Memory B cell (primary cell): ENCODE measurements at regions not wholly inside any gene's neighbourhood (a gene's known extent, or its start where the extent isn't known, plus 50 kb on each side); places are given as distances from the start of the nearest gene placed in this dataset.

Experiments used
- ATAC-seq: fragments of 150-1000 bp; cut with Tn5 transposase; 2 replicates; pipeline ENCODE4 v1.10.0; 2021; ENCODE audit warnings: low read depth, mild to moderate bottlenecking, moderate library complexity
- DNase-seq, 2 donors: peaks; one replicate each; pipeline ENCODE4 v3.0.0; 2022; ENCODE audit warnings: low spot score in 2 of 2
- H3K27ac Mint-ChIP-seq: one replicate; pipeline ENCODE4 v1.8.0; 2022; ENCODE audit warnings: mild to moderate bottlenecking, moderate library complexity, mixed read lengths
- H3K27me3 Mint-ChIP-seq: one replicate; pipeline ENCODE4 v1.8.0; 2022; ENCODE audit warnings: mixed read lengths
- H3K36me3 Mint-ChIP-seq: one replicate; pipeline ENCODE4 v1.8.0; 2022; ENCODE audit warnings: mild to moderate bottlenecking, mixed read lengths
- H3K4me1 Mint-ChIP-seq: one replicate; pipeline ENCODE4 v1.8.0; 2022; ENCODE audit warnings: mixed read lengths
- H3K4me3 Mint-ChIP-seq: one replicate; pipeline ENCODE4 v1.8.0; 2022; ENCODE audit warnings: mild to moderate bottlenecking, moderate library complexity, mixed read lengths
- H3K9me3 Mint-ChIP-seq: one replicate; pipeline ENCODE4 v1.8.0; 2022; ENCODE audit warnings: mixed read lengths

GRCh38 chr9:116087751-116088194 is 65.8 kb upstream of the PAPPA start:
- H3K4me1 Mint-ChIP-seq = no peaks in the 10 kb centered on the region
- no peaks in the 10 kb centered on the region for H3K36me3 Mint-ChIP-seq
- no peak for DNase-seq
- no peak overlapping the region for H3K27ac Mint-ChIP-seq
- H3K4me3 Mint-ChIP-seq = no peak overlapping the region
- no peak for ATAC-seq
- peaks cover 7% of the 10 kb centered on the region for H3K9me3 Mint-ChIP-seq
- H3K27me3 Mint-ChIP-seq = no peaks in the 10 kb centered on the region

- Mint-ChIP-seq H3K4me3 (no peak overlapping the region), H3K36me3 (no peaks in the 10 kb centered on the region), H3K27ac (no peak overlapping the region), H3K27me3 (no peaks in the 10 kb centered on the region), H3K4me1 (no peaks in the 10 kb centered on the region), H3K9me3 (peaks cover 7% of the 10 kb centered on the region)
- DNase-seq = no peak
- no peak for ATAC-seq
Observed at GRCh38 chr9:116088396-116088795, 65.2 kb upstream of the PAPPA start.

- H3K9me3 Mint-ChIP-seq = peaks cover 7% of the 10 kb centered on the region
- ATAC-seq (no peak), DNase-seq (no peak)
- H3K4me1 Mint-ChIP-seq = no peaks in the 10 kb centered on the region
- no peak overlapping the region for H3K27ac Mint-ChIP-seq
- no peak overlapping the region for H3K4me3 Mint-ChIP-seq
- no peaks in the 10 kb centered on the region for H3K27me3 Mint-ChIP-seq
- no peaks in the 10 kb centered on the region for H3K36me3 Mint-ChIP-seq
Observed at GRCh38 chr9:116090030-116090770, 63.4 kb upstream of the PAPPA start.

- H3K4me3 Mint-ChIP-seq = no peak overlapping the region
- H3K27me3 Mint-ChIP-seq = no peaks in the 10 kb centered on the region
- no peak overlapping the region for H3K27ac Mint-ChIP-seq
- H3K36me3 Mint-ChIP-seq = no peaks in the 10 kb centered on the region
- DNase-seq (no peak), ATAC-seq (no peak)
- H3K9me3 Mint-ChIP-seq = peaks cover 9% of the 10 kb centered on the region
- H3K4me1 Mint-ChIP-seq = no peaks in the 10 kb centered on the region
Observed at GRCh38 chr9:116094846-116095245, 58.7 kb upstream of the PAPPA start.

- no peak overlapping the region for H3K27ac Mint-ChIP-seq
- H3K4me1 Mint-ChIP-seq = no peaks in the 10 kb centered on the region
- H3K9me3 Mint-ChIP-seq = peaks cover 8% of the 10 kb centered on the region
- no peaks in the 10 kb centered on the region for H3K27me3 Mint-ChIP-seq
- ATAC-seq (no peak), DNase-seq (no peak)
- H3K4me3 Mint-ChIP-seq = no peak overlapping the region
- no peaks in the 10 kb centered on the region for H3K36me3 Mint-ChIP-seq
Observed at GRCh38 chr9:116095403-116095802, 58.2 kb upstream of the PAPPA start.

- no peak overlapping the region for H3K27ac Mint-ChIP-seq
- no peak overlapping the region for H3K4me3 Mint-ChIP-seq
- H3K36me3 Mint-ChIP-seq = no peaks in the 10 kb centered on the region
- no peaks in the 10 kb centered on the region for H3K27me3 Mint-ChIP-seq
- H3K4me1 Mint-ChIP-seq = no peaks in the 10 kb centered on the region
- no peak for DNase-seq
- H3K9me3 Mint-ChIP-seq = peaks cover 6% of the 10 kb centered on the region
- no peak for ATAC-seq
Observed at GRCh38 chr9:116096046-116096445, 57.5 kb upstream of the PAPPA start.

GRCh38 chr9:116096853-116097252 is 56.7 kb upstream of the PAPPA start:
- no peak for DNase-seq
- H3K36me3 Mint-ChIP-seq = no peaks in the 10 kb centered on the region
- H3K4me3 Mint-ChIP-seq = no peak overlapping the region
- no peaks in the 10 kb centered on the region for H3K4me1 Mint-ChIP-seq
- peaks cover 6% of the 10 kb centered on the region for H3K9me3 Mint-ChIP-seq
- no peak for ATAC-seq
- no peak overlapping the region for H3K27ac Mint-ChIP-seq
- H3K27me3 Mint-ChIP-seq = no peaks in the 10 kb centered on the region

GRCh38 chr9:116098476-116098875 is 55.1 kb upstream of the PAPPA start:
- DNase-seq = no peak
- Mint-ChIP-seq H3K36me3 (no peaks in the 10 kb centered on the region), H3K27me3 (no peaks in the 10 kb centered on the region), H3K27ac (no peak overlapping the region), H3K9me3 (peaks cover 4% of the 10 kb centered on the region), H3K4me1 (no peaks in the 10 kb centered on the region), H3K4me3 (no peak overlapping the region)
- ATAC-seq = no peak

GRCh38 chr9:116099821-116100220 is 53.8 kb upstream of the PAPPA start:
- Mint-ChIP-seq H3K9me3 (peaks cover 4% of the 10 kb centered on the region), H3K36me3 (no peaks in the 10 kb centered on the region), H3K27ac (no peak overlapping the region), H3K27me3 (no peaks in the 10 kb centered on the region), H3K4me1 (no peaks in the 10 kb centered on the region), H3K4me3 (no peak overlapping the region)
- ATAC-seq (no peak), DNase-seq (no peak)

- no peak for DNase-seq
- H3K36me3 Mint-ChIP-seq = no peaks in the 10 kb centered on the region
- H3K9me3 Mint-ChIP-seq = peaks cover 4% of the 10 kb centered on the region
- no peak overlapping the region for H3K27ac Mint-ChIP-seq
- no peak overlapping the region for H3K4me3 Mint-ChIP-seq
- ATAC-seq = no peak
- no peaks in the 10 kb centered on the region for H3K4me1 Mint-ChIP-seq
- no peaks in the 10 kb centered on the region for H3K27me3 Mint-ChIP-seq
Observed at GRCh38 chr9:116100711-116101121, 52.9 kb upstream of the PAPPA start.

- ATAC-seq (no peak), DNase-seq (no peak)
- Mint-ChIP-seq H3K4me1 (no peaks in the 10 kb centered on the region), H3K9me3 (peaks cover 3% of the 10 kb centered on the region), H3K4me3 (no peak overlapping the region), H3K36me3 (no peaks in the 10 kb centered on the region), H3K27ac (no peak overlapping the region), H3K27me3 (no peaks in the 10 kb centered on the region)
Observed at GRCh38 chr9:116101516-116101915, 52.1 kb upstream of the PAPPA start.

- DNase-seq (no peak), ATAC-seq (no peak)
- no peaks in the 10 kb centered on the region for H3K27me3 Mint-ChIP-seq
- H3K4me1 Mint-ChIP-seq = no peaks in the 10 kb centered on the region
- H3K36me3 Mint-ChIP-seq = no peaks in the 10 kb centered on the region
- H3K4me3 Mint-ChIP-seq = no peak overlapping the region
- H3K9me3 Mint-ChIP-seq = peaks cover 3% of the 10 kb centered on the region
- no peak overlapping the region for H3K27ac Mint-ChIP-seq
Observed at GRCh38 chr9:116102596-116102995, 51.0 kb upstream of the PAPPA start.
